ENCODE measurements at regions not wholly inside any gene's neighbourhood (a gene's known extent, or its start where the extent isn't known, plus 50 kb on each side); places are given as distances from the start of the nearest gene placed in this dataset.

DNA sequence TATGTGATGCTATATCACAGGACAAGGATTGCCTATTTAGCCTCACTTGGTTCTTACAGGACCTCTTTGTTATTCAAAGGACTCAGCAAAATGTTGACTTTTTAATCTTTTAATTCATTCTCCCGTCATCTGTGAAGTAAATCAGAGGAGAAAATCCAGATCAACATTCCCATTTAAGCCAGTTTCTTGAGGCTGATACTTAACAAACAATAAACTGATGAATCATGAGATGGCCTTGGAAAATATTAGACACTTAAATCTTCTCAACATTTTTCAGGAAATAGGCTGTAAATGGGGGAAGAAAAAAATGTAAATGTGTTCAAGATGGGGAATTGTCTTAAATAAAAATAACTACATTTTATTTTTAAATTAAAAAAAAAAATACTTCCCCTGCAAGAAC lies 55.9 kb upstream of the UBR2 start:
- no peak overlapping the region for H3K4me2 ChIP-seq (ENCODE audit: insufficient read depth, low read length)
- DNase-seq (ENCODE audit: low read depth, low spot score) (no peak), FAIRE-seq (no peak)
- no peak overlapping the region for H3K4me3 ChIP-seq (replicated peaks in 1 of 3; ENCODE audit: insufficient read depth in 1 of 3, low read depth in 1 of 3, low read length in 3 of 3)
- TF ChIP-seq, protein P1, sequence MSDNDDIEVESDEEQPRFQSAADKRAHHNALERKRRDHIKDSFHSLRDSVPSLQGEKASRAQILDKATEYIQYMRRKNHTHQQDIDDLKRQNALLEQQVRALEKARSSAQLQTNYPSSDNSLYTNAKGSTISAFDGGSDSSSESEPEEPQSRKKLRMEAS (IDR thresholded peaks at IDR 0.05; ENCODE audit: insufficient read depth, insufficient read length) = no peak
- no peaks in the 10 kb centered on the region for H3K9me1 ChIP-seq (replicated peaks; ENCODE audit: control insufficient read depth, extremely low read depth, insufficient read depth, low read length)
- H3K4me1 ChIP-seq (ENCODE audit: control insufficient read depth, extremely low read depth, insufficient read depth, low read length) = peaks cover 3% of the 10 kb centered on the region
- dilution Hi-C loops (cut with MboI; ENCODE audit: extremely low pct_ligation_motif_present, low sequenced_read_pairs) = no loop called here
- ChIA-PET CTCF (interaction anchor here (1.9 kb wide), 1 partner anchor 40 kb away, joined by 8 read pairs; no protein-coding TSS in a partner anchor), POLR2A (no interaction called here)
- no peaks in the 10 kb centered on the region for H3K79me2 ChIP-seq (ENCODE audit: control insufficient read depth, insufficient read depth, low read length)
- H2AFZ ChIP-seq (ENCODE audit: low read depth, low read length) = no peak overlapping the region
- no peaks in the 10 kb centered on the region for H3K27me3 ChIP-seq (ENCODE audit: control insufficient read depth in 2 of 2, insufficient read depth in 2 of 2, low read length in 2 of 2)
- no peaks in the 10 kb centered on the region for H4K20me1 ChIP-seq (replicated peaks; ENCODE audit: control insufficient read depth, extremely low read depth, insufficient read depth, low read length)
- no peaks in the 10 kb centered on the region for H3K9me3 ChIP-seq (replicated peaks; ENCODE audit: control insufficient read depth, insufficient read depth, low read length)
- H3K9ac ChIP-seq (replicated peaks; ENCODE audit: extremely low read depth, insufficient read depth, low read length) = no peak overlapping the region
- no TSS peak for BruUV-seq (replicated peaks)
- no peaks in the 10 kb centered on the region for H3K36me3 ChIP-seq (ENCODE audit: control insufficient read depth in 2 of 2, extremely low read depth in 1 of 2, insufficient read depth in 2 of 2, low read length in 2 of 2)
- intact Hi-C loops (cut with micrococcal nuclease) = no loop called here
- H3K27ac ChIP-seq (ENCODE audit: insufficient read depth, low read depth, low read length) = no peak overlapping the region

DNA sequence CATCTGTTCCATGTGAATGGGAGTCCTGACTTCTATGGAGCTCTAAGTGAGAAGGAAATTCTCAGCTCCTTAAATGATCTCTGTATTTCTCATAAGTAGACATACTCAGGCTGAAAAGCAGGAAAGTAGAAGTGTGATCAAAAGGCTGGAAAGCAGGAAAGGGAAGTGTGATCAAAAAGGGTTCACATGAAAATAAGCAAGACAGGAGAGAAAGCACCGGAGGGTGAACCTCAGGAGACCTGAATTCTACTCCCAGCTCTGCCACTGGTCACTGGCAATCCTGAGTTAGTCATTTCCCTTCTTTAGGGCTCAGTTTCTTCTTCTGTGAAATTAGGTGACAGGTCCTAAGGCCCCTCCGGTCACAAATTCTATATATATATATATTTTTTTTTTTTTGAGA lies 55.5 kb upstream of the TRERF1 start:
- Histone ChIP-seq H3K4me3 (replicated peaks in 1 of 3; ENCODE audit: insufficient read depth in 1 of 3, low read depth in 1 of 3, low read length in 3 of 3) (no peak overlapping the region), H3K9me3 (replicated peaks; ENCODE audit: control insufficient read depth, insufficient read depth, low read length) (no peaks in the 10 kb centered on the region), H3K79me2 (ENCODE audit: control insufficient read depth, insufficient read depth, low read length) (no peaks in the 10 kb centered on the region), H3K4me2 (ENCODE audit: insufficient read depth, low read length) (no peak overlapping the region), H4K20me1 (replicated peaks; ENCODE audit: control insufficient read depth, extremely low read depth, insufficient read depth, low read length) (no peaks in the 10 kb centered on the region), H3K27ac (ENCODE audit: insufficient read depth, low read depth, low read length) (no peak overlapping the region), H3K9me1 (replicated peaks; ENCODE audit: control insufficient read depth, extremely low read depth, insufficient read depth, low read length) (no peaks in the 10 kb centered on the region), H3K36me3 (ENCODE audit: control insufficient read depth in 2 of 2, extremely low read depth in 1 of 2, insufficient read depth in 2 of 2, low read length in 2 of 2) (no peaks in the 10 kb centered on the region), H3K4me1 (ENCODE audit: control insufficient read depth, extremely low read depth, insufficient read depth, low read length) (peaks cover 3% of the 10 kb centered on the region), H2AFZ (ENCODE audit: low read depth, low read length) (no peak overlapping the region), H3K27me3 (ENCODE audit: control insufficient read depth in 2 of 2, insufficient read depth in 2 of 2, low read length in 2 of 2) (peaks cover 0 to 3% of the 10 kb centered on the region in 2 experiments), H3K9ac (replicated peaks; ENCODE audit: extremely low read depth, insufficient read depth, low read length) (no peak overlapping the region)
- ChIA-PET POLR2A (no interaction called here), CTCF (interaction anchor here (1.0 to 1.9 kb wide), 2 partner anchors 12 to 40 kb away, joined by 3 to 8 read pairs; no protein-coding TSS in a partner anchor)
- intact Hi-C loops (cut with micrococcal nuclease) (no loop called here), dilution Hi-C loops (cut with MboI; ENCODE audit: extremely low pct_ligation_motif_present, low sequenced_read_pairs) (no loop called here)
- no peak for DNase-seq (ENCODE audit: low read depth, low spot score)
- FAIRE-seq = no peak
- TF ChIP-seq, protein P1 (IDR thresholded peaks at IDR 0.05; ENCODE audit: insufficient read depth, insufficient read length) = no peak
- TF ChIP-seq POLR2AphosphoS5 (IDR thresholded peaks at IDR 0.05; ENCODE audit: insufficient read depth, low read depth, low read length) = no peak
- TF ChIP-seq FOS (IDR thresholded peaks at IDR 0.05; ENCODE audit: borderline replicate concordance, insufficient read depth, low read length) = no peak
- TF ChIP-seq GATA2 (IDR thresholded peaks at IDR 0.05; ENCODE audit: insufficient read depth, insufficient read length, low read depth, low read length) = no peak
- TF ChIP-seq MYC (IDR thresholded peaks at IDR 0.05; ENCODE audit: low read depth, low read length) = no peak
- TF ChIP-seq JUN (IDR thresholded peaks at IDR 0.05; ENCODE audit: borderline replicate concordance, insufficient read depth, insufficient read length, low read depth) = no peak
- TF ChIP-seq, protein P2, sequence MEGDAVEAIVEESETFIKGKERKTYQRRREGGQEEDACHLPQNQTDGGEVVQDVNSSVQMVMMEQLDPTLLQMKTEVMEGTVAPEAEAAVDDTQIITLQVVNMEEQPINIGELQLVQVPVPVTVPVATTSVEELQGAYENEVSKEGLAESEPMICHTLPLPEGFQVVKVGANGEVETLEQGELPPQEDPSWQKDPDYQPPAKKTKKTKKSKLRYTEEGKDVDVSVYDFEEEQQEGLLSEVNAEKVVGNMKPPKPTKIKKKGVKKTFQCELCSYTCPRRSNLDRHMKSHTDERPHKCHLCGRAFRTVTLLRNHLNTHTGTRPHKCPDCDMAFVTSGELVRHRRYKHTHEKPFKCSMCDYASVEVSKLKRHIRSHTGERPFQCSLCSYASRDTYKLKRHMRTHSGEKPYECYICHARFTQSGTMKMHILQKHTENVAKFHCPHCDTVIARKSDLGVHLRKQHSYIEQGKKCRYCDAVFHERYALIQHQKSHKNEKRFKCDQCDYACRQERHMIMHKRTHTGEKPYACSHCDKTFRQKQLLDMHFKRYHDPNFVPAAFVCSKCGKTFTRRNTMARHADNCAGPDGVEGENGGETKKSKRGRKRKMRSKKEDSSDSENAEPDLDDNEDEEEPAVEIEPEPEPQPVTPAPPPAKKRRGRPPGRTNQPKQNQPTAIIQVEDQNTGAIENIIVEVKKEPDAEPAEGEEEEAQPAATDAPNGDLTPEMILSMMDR (IDR thresholded peaks at IDR 0.05; ENCODE audit: extremely low read depth in 1 of 2, insufficient read depth in 1 of 2, low read depth in 1 of 2, low read length in 2 of 2) = no peak
- no peak for TF ChIP-seq POLR2A (IDR thresholded peaks at IDR 0.05; ENCODE audit: low read depth, low read length)
- no peak for TF ChIP-seq EZH2 (IDR thresholded peaks at IDR 0.05; ENCODE audit: borderline replicate concordance, low read depth, low read length, severe bottlenecking)
- no TSS peak for BruUV-seq (replicated peaks)

Measured in endothelial cell of umbilical vein (primary cell).